ENCODE measurements at regions not wholly inside any gene's neighbourhood (a gene's known extent, or its start where the extent isn't known, plus 50 kb on each side); places are given as distances from the start of the nearest gene placed in this dataset.
"Not testable (repeated sequence)": the region's sequence is repeated elsewhere in the genome, so short reads cannot be mapped to it uniquely, and the experiment has no call there.

DNA sequence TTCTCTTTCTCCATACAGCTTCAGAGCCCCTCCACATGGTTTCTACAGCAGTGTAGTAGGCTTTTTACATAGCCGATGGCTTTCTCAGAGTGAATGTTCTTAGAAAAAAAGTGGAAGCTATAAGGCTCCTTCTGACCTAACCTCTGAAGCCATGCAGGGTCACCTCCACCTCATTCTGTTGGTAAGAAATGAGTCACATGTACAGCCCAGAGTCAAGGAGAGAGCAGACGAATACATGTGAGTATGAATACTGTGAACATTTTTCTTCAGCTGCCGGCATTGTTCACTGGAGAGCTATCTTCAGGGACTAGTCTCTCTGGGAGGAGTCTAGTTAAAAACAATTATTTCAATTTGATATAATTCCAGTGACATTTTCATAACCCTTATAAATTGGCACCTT is 68.2 kb upstream of the THRB start:
- Mint-ChIP-seq H3K4me3 (ENCODE audit: low read depth, unreplicated experiment) (no peak overlapping the region), H3K27me3 (ENCODE audit: unreplicated experiment) (no peaks in the 10 kb centered on the region), H3K27ac (ENCODE audit: unreplicated experiment) (no peak overlapping the region), H3K4me1 (ENCODE audit: low read depth, unreplicated experiment) (no peaks in the 10 kb centered on the region), H3K9me3 (ENCODE audit: low read depth, unreplicated experiment) (peaks cover 5% of the 10 kb centered on the region), H3K36me3 (ENCODE audit: insufficient read depth, unreplicated experiment) (no peaks in the 10 kb centered on the region)
- CTCF ChIA-PET = interaction anchor here (1.0 kb wide), 1 partner anchor 14 kb away, joined by 5 read pairs; no protein-coding TSS in a partner anchor
- no TSS peak for BruUV-seq (replicated peaks)
- TF ChIP-seq, protein P1, sequence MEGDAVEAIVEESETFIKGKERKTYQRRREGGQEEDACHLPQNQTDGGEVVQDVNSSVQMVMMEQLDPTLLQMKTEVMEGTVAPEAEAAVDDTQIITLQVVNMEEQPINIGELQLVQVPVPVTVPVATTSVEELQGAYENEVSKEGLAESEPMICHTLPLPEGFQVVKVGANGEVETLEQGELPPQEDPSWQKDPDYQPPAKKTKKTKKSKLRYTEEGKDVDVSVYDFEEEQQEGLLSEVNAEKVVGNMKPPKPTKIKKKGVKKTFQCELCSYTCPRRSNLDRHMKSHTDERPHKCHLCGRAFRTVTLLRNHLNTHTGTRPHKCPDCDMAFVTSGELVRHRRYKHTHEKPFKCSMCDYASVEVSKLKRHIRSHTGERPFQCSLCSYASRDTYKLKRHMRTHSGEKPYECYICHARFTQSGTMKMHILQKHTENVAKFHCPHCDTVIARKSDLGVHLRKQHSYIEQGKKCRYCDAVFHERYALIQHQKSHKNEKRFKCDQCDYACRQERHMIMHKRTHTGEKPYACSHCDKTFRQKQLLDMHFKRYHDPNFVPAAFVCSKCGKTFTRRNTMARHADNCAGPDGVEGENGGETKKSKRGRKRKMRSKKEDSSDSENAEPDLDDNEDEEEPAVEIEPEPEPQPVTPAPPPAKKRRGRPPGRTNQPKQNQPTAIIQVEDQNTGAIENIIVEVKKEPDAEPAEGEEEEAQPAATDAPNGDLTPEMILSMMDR (IDR thresholded peaks at IDR 0.05; ENCODE audit: unreplicated experiment) = no peak
- no peak for DNase-seq
- intact Hi-C loops (cut with micrococcal nuclease; ENCODE audit: unreplicated experiment) = no loop called here

DNA sequence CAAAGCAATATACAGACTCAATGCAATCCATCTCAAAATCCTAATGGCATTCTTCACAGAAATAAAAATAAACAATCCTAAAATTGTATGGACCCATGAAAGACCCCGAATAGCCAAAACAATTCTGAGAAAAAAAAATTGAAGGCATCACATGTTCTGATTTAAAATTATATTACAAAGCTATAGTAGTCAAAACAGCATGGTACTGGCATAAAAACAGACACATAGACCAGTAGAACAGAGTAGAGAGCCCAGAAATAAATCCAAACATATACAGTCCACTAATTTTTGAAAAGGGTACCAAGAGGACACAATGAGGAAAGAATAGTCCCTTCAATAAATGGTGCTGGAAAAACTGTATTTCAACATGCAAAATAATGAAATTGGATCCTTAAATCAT is 70.4 kb upstream of the THRB start:
- H3K27ac Mint-ChIP-seq (ENCODE audit: unreplicated experiment) = no peak overlapping the region
- DNase-seq = no peak
- H3K4me3 Mint-ChIP-seq (ENCODE audit: low read depth, unreplicated experiment) = no peak overlapping the region
- no peaks in the 10 kb centered on the region for H3K27me3 Mint-ChIP-seq (ENCODE audit: unreplicated experiment)
- TF ChIP-seq, protein P1 (IDR thresholded peaks at IDR 0.05; ENCODE audit: unreplicated experiment) = no peak
- peaks cover 5% of the 10 kb centered on the region for H3K9me3 Mint-ChIP-seq (ENCODE audit: low read depth, unreplicated experiment)
- intact Hi-C loops (cut with micrococcal nuclease; ENCODE audit: unreplicated experiment) = no loop called here
- CTCF ChIA-PET = no interaction called here
- no TSS peak for BruUV-seq (replicated peaks)
- no peaks in the 10 kb centered on the region for H3K36me3 Mint-ChIP-seq (ENCODE audit: insufficient read depth, unreplicated experiment)
- no peaks in the 10 kb centered on the region for H3K4me1 Mint-ChIP-seq (ENCODE audit: low read depth, unreplicated experiment)

GRCh38 chr3:24565656-24566055 is 71.0 kb upstream of the THRB start:
- Mint-ChIP-seq H3K27ac (ENCODE audit: unreplicated experiment) (no peak overlapping the region), H3K9me3 (ENCODE audit: low read depth, unreplicated experiment) (peaks cover 5% of the 10 kb centered on the region), H3K4me1 (ENCODE audit: low read depth, unreplicated experiment) (no peaks in the 10 kb centered on the region), H3K36me3 (ENCODE audit: insufficient read depth, unreplicated experiment) (no peaks in the 10 kb centered on the region), H3K4me3 (ENCODE audit: low read depth, unreplicated experiment) (no peak overlapping the region), H3K27me3 (ENCODE audit: unreplicated experiment) (no peaks in the 10 kb centered on the region)
- DNase-seq = no peak
- intact Hi-C loops (cut with micrococcal nuclease; ENCODE audit: unreplicated experiment) = no loop called here
- TF ChIP-seq, protein P1 (IDR thresholded peaks at IDR 0.05; ENCODE audit: unreplicated experiment) = no peak
- CTCF ChIA-PET = no interaction called here
- no TSS peak for BruUV-seq (replicated peaks)

DNA sequence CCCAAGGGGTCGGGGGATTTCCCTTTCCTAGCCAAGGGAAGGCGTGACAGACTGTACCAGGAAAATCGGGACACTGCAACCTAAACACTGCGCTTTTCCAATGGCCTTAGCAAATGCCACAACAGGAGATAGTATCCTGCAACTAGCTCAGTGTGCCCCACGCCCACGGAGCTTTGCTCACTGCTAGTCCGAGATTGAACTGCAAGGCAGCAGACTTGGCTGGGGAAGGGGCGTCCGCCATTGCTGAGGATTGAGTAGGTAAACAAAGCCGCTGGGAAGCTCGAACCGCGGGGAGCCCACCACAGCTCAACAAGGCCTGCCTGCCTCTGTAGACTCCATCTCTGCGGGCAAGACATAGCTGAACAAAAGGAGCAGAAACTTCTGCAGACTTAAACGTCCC is 72.3 kb upstream of the THRB start:
- Mint-ChIP-seq H3K27ac (ENCODE audit: unreplicated experiment) (no peak overlapping the region), H3K36me3 (ENCODE audit: insufficient read depth, unreplicated experiment) (no peaks in the 10 kb centered on the region), H3K4me3 (ENCODE audit: low read depth, unreplicated experiment) (no peak overlapping the region), H3K4me1 (ENCODE audit: low read depth, unreplicated experiment) (no peaks in the 10 kb centered on the region), H3K9me3 (ENCODE audit: low read depth, unreplicated experiment) (peaks cover 5% of the 10 kb centered on the region), H3K27me3 (ENCODE audit: unreplicated experiment) (no peaks in the 10 kb centered on the region)
- DNase-seq = no peak
- CTCF ChIA-PET = no interaction called here
- TF ChIP-seq, protein P1 (IDR thresholded peaks at IDR 0.05; ENCODE audit: unreplicated experiment) = no peak
- intact Hi-C loops (cut with micrococcal nuclease; ENCODE audit: unreplicated experiment) = no loop called here
- BruUV-seq (replicated peaks) = no TSS peak

GRCh38 chr3:24572409-24572808 is 77.8 kb upstream of the THRB start:
- DNase-seq; intact Hi-C loops (cut with micrococcal nuclease; ENCODE audit: unreplicated experiment); CTCF ChIA-PET; H3K4me3 Mint-ChIP-seq (ENCODE audit: low read depth, unreplicated experiment); H3K27me3 Mint-ChIP-seq (ENCODE audit: unreplicated experiment); H3K4me1 Mint-ChIP-seq (ENCODE audit: low read depth, unreplicated experiment); H3K9me3 Mint-ChIP-seq (ENCODE audit: low read depth, unreplicated experiment); H3K27ac Mint-ChIP-seq (ENCODE audit: unreplicated experiment); H3K36me3 Mint-ChIP-seq (ENCODE audit: insufficient read depth, unreplicated experiment); BruUV-seq (replicated peaks): not testable (repeated sequence)

All from Calu3 (cell line).